Naive thymus-derived CD4-positive, alpha-beta T cell (primary cell): ENCODE measurements at regions not wholly inside any gene's neighbourhood (a gene's known extent, or its start where the extent isn't known, plus 50 kb on each side); places are given as distances from the start of the nearest gene placed in this dataset.

Experiments
- ATAC-seq: fragments of 150-1000 bp; cut with Tn5 transposase; 2 replicates; pipeline ENCODE4 v1.10.0; 2021; ENCODE audit warnings: mild to moderate bottlenecking, moderate library complexity
- CTCF ChIA-PET: fragments of 350-600 bp; sonication (Branson Sonifier 250); formaldehyde crosslinking; loops from one replicate; lab custom pipeline; 2021; ENCODE audit warnings: antibody characterized with exemption; lab: Charles Lee
- POLR2A ChIA-PET: fragments of 350-600 bp; sonication (Branson Sonifier 250); formaldehyde crosslinking; loops from one replicate; lab custom pipeline; 2021; ENCODE audit warnings: antibody characterized with exemption, inconsistent platforms; lab: Charles Lee
- DNase-seq, 9 donors: peaks; one replicate each; pipeline versions ENCODE4 v3.0.0 to v3.0.0-alpha.2; 2020 to 2022; ENCODE audit warnings: mixed read lengths in 1 of 9
- H3K27ac ChIP-seq: one replicate; pipeline ENCODE4 v1.7.0; 2013; ENCODE audit warnings: mild to moderate bottlenecking, low read depth, low read length, moderate library complexity
- H3K27me3 ChIP-seq, 2 donors: one replicate each; pipeline ENCODE4 v1.7.0; 2013; ENCODE audit warnings: low read length in 2 of 2, mild to moderate bottlenecking in 2 of 2, moderate library complexity in 2 of 2; ENCODE audit not compliant: control insufficient read depth in 2 of 2, insufficient read depth in 2 of 2
- H3K36me3 ChIP-seq, 3 experiments: 1 replicate in 2 of 3; 2 replicates in 1 of 3; pipeline ENCODE4 v1.7.0; 2013; ENCODE audit warnings: low read length in 3 of 3, mild to moderate bottlenecking in 3 of 3, moderate library complexity in 1 of 3; ENCODE audit not compliant: insufficient read depth in 3 of 3, control insufficient read depth in 2 of 3
- H3K4me1 ChIP-seq, 2 donors: one replicate each; pipeline ENCODE4 v1.7.0; 2013; ENCODE audit warnings: low read length in 2 of 2, mild to moderate bottlenecking in 2 of 2, moderate library complexity in 1 of 2; ENCODE audit not compliant: control insufficient read depth in 2 of 2, insufficient read depth in 2 of 2
- H3K4me3 ChIP-seq: 2 replicates; pipeline ENCODE4 v1.7.0; 2013; ENCODE audit warnings: mild to moderate bottlenecking, low read length
- H3K9me3 ChIP-seq, 3 experiments: 1 replicate in 2 of 3; 2 replicates in 1 of 3; pipeline ENCODE4 v1.7.0; 2013; ENCODE audit warnings: low read length in 3 of 3; ENCODE audit not compliant: control insufficient read depth in 2 of 3
- H3K27ac Mint-ChIP-seq, 9 donors: one replicate each; pipeline ENCODE4 v1.8.0; 2020 to 2022; ENCODE audit warnings: mixed read lengths in 9 of 9, mild to moderate bottlenecking in 8 of 9, moderate library complexity in 5 of 9, inconsistent platforms in 2 of 9
- H3K27me3 Mint-ChIP-seq, 5 donors: one replicate each; pipeline ENCODE4 v1.8.0; 2021 to 2022; ENCODE audit warnings: mixed read lengths in 5 of 5, mild to moderate bottlenecking in 1 of 5
- H3K36me3 Mint-ChIP-seq, 5 donors: one replicate each; pipeline ENCODE4 v1.8.0; 2020 to 2022; ENCODE audit warnings: mixed read lengths in 5 of 5, mild to moderate bottlenecking in 3 of 5, inconsistent platforms in 1 of 5
- H3K4me1 Mint-ChIP-seq, 7 donors: one replicate each; pipeline ENCODE4 v1.8.0; 2020 to 2022; ENCODE audit warnings: mixed read lengths in 7 of 7, mild to moderate bottlenecking in 3 of 7, inconsistent platforms in 1 of 7
- H3K4me3 Mint-ChIP-seq, 10 donors: one replicate each; pipeline ENCODE4 v1.8.0; 2020 to 2022; ENCODE audit warnings: mild to moderate bottlenecking in 10 of 10, mixed read lengths in 10 of 10, moderate library complexity in 6 of 10, inconsistent platforms in 2 of 10
- H3K9me3 Mint-ChIP-seq, 11 donors: one replicate each; pipeline ENCODE4 v1.8.0; 2020 to 2022; ENCODE audit warnings: mixed read lengths in 11 of 11, mild to moderate bottlenecking in 4 of 11, inconsistent platforms in 1 of 11, moderate library complexity in 1 of 11
- intact Hi-C, 2 donors: fragments of 100-400 bp; cut with micrococcal nuclease; formaldehyde crosslinking; loops; one replicate each; pipeline ENCODE4 v1.15.1; 2023

DNA sequence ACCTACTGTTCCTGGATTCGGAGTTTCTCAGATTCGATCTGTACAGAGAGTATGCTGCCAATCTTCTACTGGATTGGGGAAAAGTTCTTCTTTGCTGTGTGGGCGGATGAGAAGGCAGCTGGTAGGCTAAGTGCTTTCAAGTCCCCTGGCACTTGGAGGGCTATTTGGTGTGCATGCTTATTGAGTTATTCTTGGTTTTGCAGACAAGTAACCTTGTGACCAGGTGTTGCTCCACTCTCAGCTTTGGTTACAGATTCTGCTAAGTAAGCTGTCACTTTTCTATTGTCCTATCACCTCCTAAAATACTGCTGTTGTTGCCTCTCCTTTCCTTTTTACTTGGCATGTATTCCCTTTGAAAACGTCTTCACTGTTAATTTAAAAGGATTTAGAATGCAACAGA, 1375.1 kb upstream of the LRRTM3 start:
- no peak overlapping the region for H3K4me3 ChIP-seq
- H3K4me3 Mint-ChIP-seq = no peak overlapping the region
- no peaks in the 10 kb centered on the region for H3K36me3 Mint-ChIP-seq
- H3K9me3 Mint-ChIP-seq = peaks cover 0 to 8% (median under 1%) of the 10 kb centered on the region in 11 donors
- no peaks in the 10 kb centered on the region for H3K27me3 ChIP-seq
- no peak overlapping the region for H3K27ac Mint-ChIP-seq
- POLR2A ChIA-PET = no interaction called here
- H3K27me3 Mint-ChIP-seq = no peaks in the 10 kb centered on the region
- ATAC-seq (no peak), DNase-seq (no peak)
- intact Hi-C loops = no loop called here
- H3K9me3 ChIP-seq = no peaks in the 10 kb centered on the region
- no peaks in the 10 kb centered on the region for H3K4me1 ChIP-seq
- H3K4me1 Mint-ChIP-seq = no peaks in the 10 kb centered on the region
- CTCF ChIA-PET = no interaction called here
- H3K36me3 ChIP-seq = no peaks in the 10 kb centered on the region
- no peak overlapping the region for H3K27ac ChIP-seq

DNA sequence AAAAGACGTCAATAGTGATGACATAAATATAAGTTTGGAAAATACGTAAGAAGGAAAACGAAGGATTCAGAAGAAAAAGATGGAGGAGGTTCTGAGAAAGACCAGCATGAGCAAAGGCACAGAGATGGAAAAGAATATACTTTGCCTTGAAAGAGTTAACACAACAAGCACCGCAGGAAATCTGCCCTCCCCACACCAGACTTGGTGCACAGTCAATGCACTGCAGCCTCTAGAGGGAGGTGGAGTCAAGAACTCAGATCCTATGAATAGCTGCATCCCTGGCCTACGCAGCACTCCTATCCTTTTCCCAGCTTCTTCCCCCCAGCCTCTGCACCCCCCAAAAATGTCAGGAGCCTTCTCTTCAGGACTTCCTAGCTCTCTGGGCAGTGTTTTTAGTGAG, 1370.6 kb upstream of the LRRTM3 start:
- no peak overlapping the region for H3K27ac ChIP-seq
- Mint-ChIP-seq H3K4me1 (no peaks in the 10 kb centered on the region), H3K27ac (no peak overlapping the region), H3K36me3 (no peaks in the 10 kb centered on the region), H3K27me3 (no peaks in the 10 kb centered on the region), H3K9me3 (peaks cover 0 to 8% (median 4%) of the 10 kb centered on the region in 11 donors), H3K4me3 (no peak overlapping the region)
- CTCF ChIA-PET = no interaction called here
- H3K4me3 ChIP-seq = no peak overlapping the region
- intact Hi-C loops = no loop called here
- no peaks in the 10 kb centered on the region for H3K4me1 ChIP-seq
- DNase-seq (no peak), ATAC-seq (no peak)
- no peaks in the 10 kb centered on the region for H3K27me3 ChIP-seq
- H3K9me3 ChIP-seq = no peaks in the 10 kb centered on the region
- POLR2A ChIA-PET = no interaction called here
- no peaks in the 10 kb centered on the region for H3K36me3 ChIP-seq

DNA sequence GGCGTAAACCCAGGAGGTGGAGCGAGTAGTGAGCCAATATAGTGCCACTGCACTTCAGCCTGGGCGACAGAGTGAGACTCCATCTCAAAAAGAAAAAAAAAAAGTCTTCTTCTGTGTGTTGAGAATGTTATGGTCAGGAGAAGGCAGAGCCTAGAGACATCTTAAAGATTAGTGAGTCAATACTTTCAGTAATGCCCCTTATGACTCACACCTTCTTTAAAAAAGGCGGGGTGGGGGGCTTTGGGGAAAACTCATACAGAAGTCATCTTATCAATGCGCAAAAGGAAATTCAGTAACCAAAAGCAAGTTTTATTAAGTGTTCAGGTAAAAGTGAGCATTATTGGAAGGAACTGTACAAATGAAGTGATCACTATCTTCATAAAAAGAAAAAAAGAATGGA, 1369.8 kb upstream of the LRRTM3 start:
- no peak overlapping the region for H3K4me3 Mint-ChIP-seq
- Histone ChIP-seq H3K27ac (no peak overlapping the region), H3K9me3 (no peaks in the 10 kb centered on the region), H3K27me3 (no peaks in the 10 kb centered on the region), H3K36me3 (no peaks in the 10 kb centered on the region), H3K4me1 (no peaks in the 10 kb centered on the region), H3K4me3 (no peak overlapping the region)
- H3K27ac Mint-ChIP-seq = no peak overlapping the region
- ATAC-seq (no peak), DNase-seq (no peak)
- no peaks in the 10 kb centered on the region for H3K27me3 Mint-ChIP-seq
- peaks cover 0 to 7% (median 4%) of the 10 kb centered on the region in 11 donors for H3K9me3 Mint-ChIP-seq
- ChIA-PET POLR2A (no interaction called here), CTCF (no interaction called here)
- H3K36me3 Mint-ChIP-seq = no peaks in the 10 kb centered on the region
- no peaks in the 10 kb centered on the region for H3K4me1 Mint-ChIP-seq
- intact Hi-C loops = loop anchor here in 1 of 2 donors (1.0 kb wide), 1 partner anchor 10 kb away; no protein-coding TSS in a partner anchor

DNA sequence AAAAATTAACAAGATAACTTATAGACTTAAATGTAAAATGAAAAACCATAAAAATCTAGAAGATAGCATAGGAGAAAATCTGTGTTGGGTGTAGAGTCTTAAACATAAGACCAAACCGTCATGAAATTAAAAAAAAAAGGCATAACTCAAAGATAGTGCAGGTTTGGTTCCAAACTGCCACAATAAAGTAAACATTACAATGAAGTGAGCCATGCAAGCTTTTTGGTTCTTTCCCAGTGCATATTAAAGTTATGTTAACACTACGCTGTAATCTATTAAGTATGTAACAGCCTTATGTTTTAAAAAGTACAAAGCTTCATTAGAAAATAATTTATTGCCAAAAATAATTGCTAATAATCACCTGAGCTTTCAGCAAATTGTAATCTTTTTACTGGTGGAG, 1366.5 kb upstream of the LRRTM3 start:
- H3K27ac Mint-ChIP-seq = no peak overlapping the region
- H3K4me3 Mint-ChIP-seq = no peak overlapping the region
- Histone ChIP-seq H3K27me3 (no peaks in the 10 kb centered on the region), H3K4me3 (no peak overlapping the region), H3K9me3 (no peaks in the 10 kb centered on the region), H3K27ac (no peak overlapping the region), H3K36me3 (no peaks in the 10 kb centered on the region), H3K4me1 (no peaks in the 10 kb centered on the region)
- ATAC-seq (no peak), DNase-seq (no peak)
- H3K9me3 Mint-ChIP-seq = peaks cover 0 to 9% (median 4%) of the 10 kb centered on the region in 11 donors
- no peaks in the 10 kb centered on the region for H3K36me3 Mint-ChIP-seq
- intact Hi-C loops = no loop called here
- H3K4me1 Mint-ChIP-seq = no peaks in the 10 kb centered on the region
- POLR2A ChIA-PET = no interaction called here
- CTCF ChIA-PET = no interaction called here
- no peaks in the 10 kb centered on the region for H3K27me3 Mint-ChIP-seq

DNA sequence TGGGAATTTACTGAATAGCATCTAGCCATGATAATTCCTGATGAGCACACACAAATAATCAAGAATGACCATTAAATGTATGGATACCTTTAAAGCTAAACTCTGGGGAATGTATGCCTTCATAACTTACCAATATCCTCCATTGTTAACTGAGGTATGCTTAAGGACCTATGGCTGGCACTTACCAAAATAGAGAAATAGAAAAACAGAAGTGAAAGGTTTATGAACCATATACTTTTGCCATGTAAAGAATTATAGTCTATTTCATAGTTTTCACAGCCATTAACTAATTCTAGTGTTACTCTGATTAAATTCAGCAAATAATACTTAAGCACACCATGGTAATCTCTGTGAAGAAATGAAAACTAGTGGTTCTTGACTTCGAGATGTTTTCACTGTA, 1360.6 kb upstream of the LRRTM3 start:
- Mint-ChIP-seq H3K4me1 (no peaks in the 10 kb centered on the region), H3K27me3 (no peaks in the 10 kb centered on the region), H3K9me3 (peaks cover 0 to 7% (median 0%) of the 10 kb centered on the region in 11 donors), H3K36me3 (no peaks in the 10 kb centered on the region), H3K27ac (no peak overlapping the region), H3K4me3 (no peak overlapping the region)
- intact Hi-C loops = no loop called here
- CTCF ChIA-PET = no interaction called here
- DNase-seq (no peak), ATAC-seq (no peak)
- Histone ChIP-seq H3K4me1 (no peaks in the 10 kb centered on the region), H3K27me3 (no peaks in the 10 kb centered on the region), H3K27ac (no peak overlapping the region), H3K36me3 (no peaks in the 10 kb centered on the region), H3K4me3 (no peak overlapping the region), H3K9me3 (no peaks in the 10 kb centered on the region)
- POLR2A ChIA-PET = no interaction called here

DNA sequence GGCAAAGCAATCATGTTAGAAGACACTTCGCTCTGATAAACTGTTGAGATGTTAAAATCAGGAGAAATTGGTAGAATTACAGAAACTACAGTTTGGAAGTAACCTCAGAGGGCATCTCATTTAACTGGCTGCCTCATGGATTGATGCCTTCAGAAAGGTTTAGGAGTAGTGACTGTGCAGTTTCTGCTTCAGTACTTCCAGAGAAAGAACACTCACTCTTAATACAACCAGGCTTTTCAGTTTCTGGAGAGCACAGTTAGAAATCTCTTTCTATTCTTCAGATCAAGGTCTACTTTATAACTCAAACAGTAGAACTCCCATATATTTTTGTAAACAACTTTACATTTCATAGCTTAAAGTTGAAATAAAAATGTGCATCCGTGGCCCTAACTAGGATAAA, 1358.9 kb upstream of the LRRTM3 start:
- Histone ChIP-seq H3K27me3 (no peaks in the 10 kb centered on the region), H3K36me3 (no peaks in the 10 kb centered on the region), H3K4me3 (no peak overlapping the region), H3K9me3 (no peaks in the 10 kb centered on the region), H3K4me1 (no peaks in the 10 kb centered on the region), H3K27ac (no peak overlapping the region)
- intact Hi-C loops = no loop called here
- no peak overlapping the region for H3K4me3 Mint-ChIP-seq
- no peaks in the 10 kb centered on the region for H3K4me1 Mint-ChIP-seq
- H3K27ac Mint-ChIP-seq = no peak overlapping the region
- ATAC-seq (no peak), DNase-seq (no peak)
- peaks cover 0 to 7% (median 0%) of the 10 kb centered on the region in 11 donors for H3K9me3 Mint-ChIP-seq
- CTCF ChIA-PET = no interaction called here
- H3K27me3 Mint-ChIP-seq = no peaks in the 10 kb centered on the region
- H3K36me3 Mint-ChIP-seq = no peaks in the 10 kb centered on the region
- POLR2A ChIA-PET = no interaction called here

DNA sequence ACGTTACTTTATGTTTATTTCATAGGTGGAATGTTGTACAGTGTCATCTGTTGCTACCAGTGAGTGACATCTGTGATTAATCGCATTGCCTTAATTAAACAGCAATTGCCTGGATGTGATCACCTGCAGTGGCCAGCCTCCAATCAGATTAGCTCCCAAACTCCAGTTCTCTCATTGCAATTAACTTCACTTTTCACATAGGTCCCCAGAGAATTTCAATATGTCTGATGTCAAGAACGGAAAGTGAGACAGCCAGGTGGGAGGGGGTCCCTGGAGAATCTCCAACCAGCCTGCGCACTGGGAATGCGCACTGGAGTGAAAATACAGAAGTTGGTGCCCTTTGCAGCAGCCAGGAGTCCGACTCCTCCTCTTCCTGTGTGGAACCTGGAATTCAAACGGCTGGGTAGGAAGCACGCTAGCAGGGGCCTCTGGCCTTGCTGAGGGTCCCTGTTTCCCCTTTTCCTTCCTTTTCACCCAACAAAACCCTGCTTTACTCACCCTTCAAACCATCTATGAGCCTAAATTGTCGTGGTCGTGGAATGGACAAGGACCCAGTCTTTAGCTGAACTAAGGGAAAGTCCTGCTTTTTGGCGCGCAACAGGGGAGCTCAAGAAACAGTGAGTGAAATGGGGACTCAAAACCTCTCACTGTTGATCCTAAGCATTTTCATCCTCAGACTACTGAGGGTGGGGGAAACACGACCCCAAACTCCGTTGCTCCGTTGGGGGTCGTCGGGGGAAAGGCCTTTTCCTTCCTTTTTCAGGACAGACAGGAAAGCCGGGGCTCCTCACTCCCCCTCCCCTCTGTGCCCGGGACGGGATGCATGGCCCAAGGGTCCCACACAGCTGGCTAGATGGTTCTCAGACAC, 1355.5 kb upstream of the LRRTM3 start:
- Histone ChIP-seq H3K27ac (no peak overlapping the region), H3K36me3 (no peaks in the 10 kb centered on the region), H3K4me3 (no peak overlapping the region), H3K9me3 (no peaks in the 10 kb centered on the region), H3K27me3 (no peaks in the 10 kb centered on the region), H3K4me1 (no peaks in the 10 kb centered on the region)
- DNase-seq = no peak
- no peaks in the 10 kb centered on the region for H3K27me3 Mint-ChIP-seq
- peak; percentile 29 for ATAC-seq
- ChIA-PET POLR2A (no interaction called here), CTCF (no interaction called here)
- H3K4me1 Mint-ChIP-seq = no peaks in the 10 kb centered on the region
- H3K9me3 Mint-ChIP-seq = peaks cover 0 to 8% (median 0%) of the 10 kb centered on the region in 11 donors
- H3K27ac Mint-ChIP-seq = no peak overlapping the region
- intact Hi-C loops = no loop called here
- H3K36me3 Mint-ChIP-seq = no peaks in the 10 kb centered on the region
- no peak overlapping the region for H3K4me3 Mint-ChIP-seq
